Prostate gland (tissue), 2 donors: ENCODE measurements at regions not wholly inside any gene's neighbourhood (a gene's known extent, or its start where the extent isn't known, plus 50 kb on each side); places are given as distances from the start of the nearest gene placed in this dataset.

Experiments used
- DNase-seq: peaks from one replicate; pipeline ENCODE4 v3.0.0-alpha.2; 2019; ENCODE audit warnings: low spot score
- H3K27ac ChIP-seq, 2 donors: fragments of 200-600 bp; sonication (generic); 2 replicates each; pipeline ENCODE4 v1.5.1; 2017 to 2019
- H3K27me3 ChIP-seq: fragments of 200-600 bp; sonication (generic); replicated peaks from 2 replicates; pipeline ENCODE4 v1.5.1; 2019; ENCODE audit not compliant: insufficient read depth
- H3K36me3 ChIP-seq, 2 donors: fragments of 200-600 bp; sonication (generic); 1 replicate in 1 of 2; 2 replicates in 1 of 2; pipeline versions ENCODE4 v1.5.1 to v1.8.1; 2017 to 2019
- H3K4me1 ChIP-seq: fragments of 200-600 bp; sonication (generic); replicated peaks from 2 replicates; pipeline ENCODE4 v1.5.1; 2019
- H3K4me3 ChIP-seq, 2 donors: fragments of 200-600 bp; sonication (generic); 2 replicates each; pipeline ENCODE4 v1.5.1; 2017 to 2019
- H3K9me3 ChIP-seq: fragments of 200-600 bp; sonication (generic); 2 replicates; pipeline ENCODE4 v1.5.1; 2017
- CTCF ChIP-seq, 4 experiments: fragments of 200-600 bp in 2 of 4; fragments of 450-650 bp in 2 of 4; sonication (generic) in 2 of 4; IDR thresholded peaks; 1 replicate in 3 of 4; 2 replicates in 1 of 4; pipeline ENCODE4 v1.5.1; 2016 to 2019; ENCODE audit warnings: antibody characterized with exemption in 4 of 4, mild to moderate bottlenecking in 2 of 4, moderate library complexity in 2 of 4
- POLR2A ChIP-seq: fragments of 450-650 bp; IDR thresholded peaks from one replicate; pipeline ENCODE4 v1.6.1; 2016; ENCODE audit warnings: antibody characterized with exemption, mild to moderate bottlenecking
- POLR2AphosphoS5 ChIP-seq: sonication (generic); formaldehyde crosslinking; IDR thresholded peaks from one replicate; pipeline ENCODE4 v1.6.1; 2017; ENCODE audit warnings: antibody characterized with exemption
- WGBS: methylation state at CpG from one replicate; pipeline ENCODE4 v1.1.5; 2018; 5-methylcytosine and 5-hydroxymethylcytosine counted together
- intact Hi-C: fragments of 100-400 bp; cut with DNase I; formaldehyde crosslinking; loops from one replicate; pipeline ENCODE4 v1.14.2; 2022

DNA sequence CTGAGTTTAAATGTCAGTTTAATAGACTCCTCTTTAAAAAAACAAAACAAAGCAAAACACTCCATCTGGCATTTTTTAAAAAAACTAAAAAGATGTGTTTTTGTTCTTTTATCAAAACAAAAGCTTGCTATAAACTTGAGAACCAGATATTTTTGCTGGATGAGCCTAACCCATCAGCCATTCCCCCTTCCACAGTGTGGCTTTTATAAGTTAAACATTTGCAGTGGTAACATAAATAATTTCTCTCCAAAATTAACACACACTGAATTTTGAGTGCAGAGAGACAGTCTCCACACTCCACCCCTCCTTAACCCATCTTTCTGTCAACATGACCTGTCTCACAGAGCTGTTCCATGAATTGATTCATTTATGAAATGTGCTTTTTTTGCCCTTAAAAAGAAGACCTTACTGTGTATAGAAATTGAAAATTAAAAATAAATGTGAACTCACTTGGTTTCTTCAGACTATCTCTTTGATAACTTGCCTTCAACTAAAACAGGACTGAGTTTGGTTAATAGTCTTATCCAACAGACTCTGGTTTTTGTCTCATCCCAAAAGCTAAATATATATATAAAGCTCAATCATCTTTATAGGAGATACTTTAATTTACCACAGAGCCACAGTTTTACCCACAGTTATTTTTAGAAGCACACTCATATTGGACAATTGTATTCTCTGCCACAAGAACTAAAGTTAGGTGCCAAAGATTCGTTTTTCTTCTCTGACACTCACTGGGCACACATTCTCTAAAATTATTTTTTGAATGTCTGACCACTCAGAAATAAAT is 64.8 kb upstream of the STK39 start:
- Histone ChIP-seq H3K36me3 (no peaks in the 10 kb centered on the region), H3K4me1 (no peaks in the 10 kb centered on the region), H3K27me3 (no peaks in the 10 kb centered on the region), H3K9me3 (no peaks in the 10 kb centered on the region), H3K27ac (no peak overlapping the region), H3K4me3 (no peak overlapping the region)
- TF ChIP-seq POLR2AphosphoS5 (no peak), POLR2A (no peak), CTCF (IDR thresholded peaks at IDR 0.05) (no peak)
- WGBS, result 24% methylated on average over 1 of the region's 1 CpG
- DNase-seq, result no peak
- intact Hi-C loops, result no loop called here

DNA sequence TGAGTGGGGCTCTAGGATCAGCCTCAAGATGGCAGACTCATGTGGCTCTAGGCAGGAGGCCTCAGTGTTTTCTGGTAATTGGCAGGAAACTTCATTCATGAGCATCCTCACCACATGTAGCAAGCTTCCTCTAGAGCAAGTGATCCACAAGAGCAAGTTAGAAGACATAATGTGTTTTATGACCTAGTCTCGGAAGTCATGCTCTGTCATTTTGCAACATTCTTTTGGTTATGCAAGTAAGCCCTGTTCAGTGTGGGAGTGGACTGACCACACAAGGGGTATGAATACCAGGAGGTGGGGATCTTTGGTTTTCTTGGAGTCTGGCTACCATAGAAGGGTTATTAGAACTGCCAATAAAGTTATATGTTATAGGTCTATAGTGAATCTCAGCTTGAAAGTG is 66.8 kb upstream of the STK39 start:
- intact Hi-C loops, result no loop called here
- H3K4me1 ChIP-seq, result no peaks in the 10 kb centered on the region
- TF ChIP-seq POLR2A (no peak), POLR2AphosphoS5 (no peak), CTCF (IDR thresholded peaks at IDR 0.05) (no peak)
- H3K4me3 ChIP-seq, result no peak overlapping the region
- 100% methylated on average over 1 of the region's 1 CpG for WGBS
- no peak overlapping the region for H3K27ac ChIP-seq
- no peaks in the 10 kb centered on the region for H3K9me3 ChIP-seq
- no peaks in the 10 kb centered on the region for H3K27me3 ChIP-seq
- no peaks in the 10 kb centered on the region for H3K36me3 ChIP-seq
- DNase-seq, result no peak

GRCh38 chr2:168315331-168316072 is 68.1 kb upstream of the STK39 start:
- Histone ChIP-seq H3K4me3 (no peak overlapping the region), H3K36me3 (no peaks in the 10 kb centered on the region), H3K4me1 (no peaks in the 10 kb centered on the region), H3K9me3 (no peaks in the 10 kb centered on the region), H3K27ac (no peak overlapping the region), H3K27me3 (no peaks in the 10 kb centered on the region)
- 89% methylated on average over 4 of the region's 4 CpGs for WGBS
- intact Hi-C loops, result no loop called here
- no peak for DNase-seq
- TF ChIP-seq CTCF (IDR thresholded peaks at IDR 0.05), result no peak
- TF ChIP-seq POLR2AphosphoS5, result no peak
- TF ChIP-seq POLR2A, result no peak

- H3K4me1 ChIP-seq, result no peaks in the 10 kb centered on the region
- no peaks in the 10 kb centered on the region for H3K9me3 ChIP-seq
- no peak overlapping the region for H3K27ac ChIP-seq
- DNase-seq, result no peak
- no peak overlapping the region for H3K4me3 ChIP-seq
- intact Hi-C loops, result no loop called here
- TF ChIP-seq POLR2A (no peak), CTCF (IDR thresholded peaks at IDR 0.05) (no peak), POLR2AphosphoS5 (no peak)
- H3K27me3 ChIP-seq, result no peaks in the 10 kb centered on the region
- H3K36me3 ChIP-seq, result no peaks in the 10 kb centered on the region
Measured at GRCh38 chr2:168316073-168316440, 68.7 kb upstream of the STK39 start.

DNA sequence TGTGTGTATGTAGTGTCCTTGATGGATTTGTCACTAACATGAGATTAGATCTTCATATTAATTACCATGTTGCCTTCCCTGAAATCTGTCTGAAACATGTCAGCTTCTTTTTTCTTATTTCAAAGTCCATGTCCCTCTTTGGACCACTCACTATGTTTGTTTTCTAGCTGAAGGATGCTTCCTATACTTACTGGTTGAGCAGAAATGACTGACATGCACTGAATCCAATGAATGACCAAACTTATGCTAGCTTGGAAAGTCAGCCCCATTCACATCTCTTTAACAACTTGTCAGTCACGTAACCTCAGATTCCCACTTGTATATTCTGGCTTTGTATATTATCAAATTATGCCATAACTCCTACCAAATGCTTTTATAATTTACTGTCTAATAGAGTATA is 69.9 kb upstream of the STK39 start:
- Histone ChIP-seq H3K4me3 (no peak overlapping the region), H3K27ac (no peak overlapping the region), H3K9me3 (no peaks in the 10 kb centered on the region), H3K36me3 (no peaks in the 10 kb centered on the region), H3K27me3 (no peaks in the 10 kb centered on the region), H3K4me1 (no peaks in the 10 kb centered on the region)
- intact Hi-C loops, result no loop called here
- no peak for TF ChIP-seq POLR2A
- DNase-seq, result no peak
- 94% methylated on average over 1 of the region's 1 CpG for WGBS
